A673 (cell line): ENCODE measurements at regions not wholly inside any gene's neighbourhood (a gene's known extent, or its start where the extent isn't known, plus 50 kb on each side); places are given as distances from the start of the nearest gene placed in this dataset.

Source experiments
- BruUV-seq: library from RNA; stranded (reverse); fragments of 400-500 nt; replicated peaks from 2 replicates; lab custom pipeline; 2021; lab: Mats Ljungman, UMichigan
- CTCF ChIA-PET: fragments of 300-600 bp; sonication (Branson Sonifier 250); formaldehyde crosslinking; loops from one replicate; lab custom pipeline; 2022; ENCODE audit warnings: antibody characterized with exemption; lab: Charles Lee
- POLR2A ChIA-PET: fragments of 300-600 bp; sonication (Branson Sonifier 250); formaldehyde crosslinking; loops from one replicate; lab custom pipeline; 2022; ENCODE audit warnings: antibody characterized with exemption; ENCODE audit not compliant: low non-redundant PET; lab: Charles Lee
- DNase-seq: peaks from one replicate; pipeline ENCODE4 v3.0.0-alpha.2; 2015; ENCODE audit warnings: low spot score
- H3K27ac ChIP-seq: fragments of 200-600 bp; sonication (generic); 2 replicates; pipeline ENCODE4 v1.5.1; 2016; ENCODE audit warnings: mixed run types, low read depth, mild to moderate bottlenecking, mixed read lengths, antibody characterized with exemption, low read length; ENCODE audit not compliant: poor library complexity, severe bottlenecking
- H3K27me3 ChIP-seq: fragments of 200-600 bp; sonication (generic); replicated peaks from 2 replicates; pipeline ENCODE4 v1.6.1; 2017; ENCODE audit warnings: mixed run types, low read depth, mild to moderate bottlenecking, mixed read lengths, antibody characterized with exemption, low read length; ENCODE audit not compliant: insufficient read depth, poor library complexity
- H3K36me3 ChIP-seq: fragments of 200-600 bp; sonication (generic); 2 replicates; pipeline ENCODE4 v1.6.1; 2016; ENCODE audit warnings: mixed run types, mild to moderate bottlenecking, mixed read lengths, antibody characterized with exemption, low read length; ENCODE audit not compliant: insufficient read depth, poor library complexity, severe bottlenecking
- H3K4me1 ChIP-seq: fragments of 200-600 bp; sonication (generic); 2 replicates; pipeline ENCODE4 v1.6.1; 2017; ENCODE audit warnings: mixed run types, mild to moderate bottlenecking, mixed read lengths, antibody characterized with exemption, low read length; ENCODE audit not compliant: insufficient read depth, poor library complexity, severe bottlenecking
- H3K4me3 ChIP-seq: fragments of 200-600 bp; sonication (generic); 2 replicates; pipeline ENCODE4 v1.5.1; 2016; ENCODE audit warnings: low read depth, mixed run types, mild to moderate bottlenecking, mixed read lengths, low read length; ENCODE audit not compliant: poor library complexity, severe bottlenecking
- H3K9me3 ChIP-seq: fragments of 200-600 bp; sonication (generic); 2 replicates; pipeline ENCODE4 v1.6.1; 2016; ENCODE audit warnings: mixed run types, low read depth, mild to moderate bottlenecking, mixed read lengths, antibody characterized with exemption, low read length; ENCODE audit not compliant: poor library complexity, severe bottlenecking
- CTCF ChIP-seq: fragments of 300-800, 200-600 bp; sonication (generic); conservative IDR thresholded peaks from 2 replicates; pipeline ENCODE4 v1.5.1; 2017; ENCODE audit warnings: low read depth, mild to moderate bottlenecking, antibody characterized with exemption, low read length, moderate library complexity, mixed read lengths
- EZH2 ChIP-seq: fragments of 200-600 bp; sonication (generic); IDR thresholded peaks from 2 replicates; pipeline ENCODE4 v1.6.1; 2017; ENCODE audit warnings: borderline replicate concordance, low read depth, mild to moderate bottlenecking, mixed read lengths, antibody characterized with exemption, low read length; ENCODE audit not compliant: poor library complexity, severe bottlenecking
- intact Hi-C: fragments of 100-400 bp; cut with micrococcal nuclease; formaldehyde crosslinking; loops from one replicate; pipeline ENCODE4 v1.10.0; 2022; ENCODE audit not compliant: unreplicated experiment

GRCh38 chr12:77679686-77680085 lies 151.0 kb upstream of the NAV3 start:
- ChIA-PET POLR2A (no interaction called here), CTCF (no interaction called here)
- no TSS peak for BruUV-seq
- H3K27ac ChIP-seq, result no peak overlapping the region
- DNase-seq, result no peak
- TF ChIP-seq CTCF (no peak), EZH2 (no peak)
- peaks cover under 1% of the 10 kb centered on the region for H3K4me1 ChIP-seq
- intact Hi-C loops, result loop anchor here (10.0 kb wide), 1 partner anchor 1055 kb away; no protein-coding TSS in a partner anchor
- no peaks in the 10 kb centered on the region for H3K36me3 ChIP-seq
- H3K27me3 ChIP-seq, result no peaks in the 10 kb centered on the region
- H3K4me3 ChIP-seq, result no peak overlapping the region
- H3K9me3 ChIP-seq, result no peaks in the 10 kb centered on the region

GRCh38 chr12:77678621-77679020 lies 152.1 kb upstream of the NAV3 start:
- TF ChIP-seq CTCF, result no peak
- TF ChIP-seq EZH2, result no peak
- DNase-seq, result no peak
- CTCF ChIA-PET, result no interaction called here
- intact Hi-C loops, result no loop called here
- no peaks in the 10 kb centered on the region for H3K4me1 ChIP-seq
- no peaks in the 10 kb centered on the region for H3K9me3 ChIP-seq
- no TSS peak for BruUV-seq
- POLR2A ChIA-PET, result no interaction called here
- no peak overlapping the region for H3K27ac ChIP-seq
- H3K27me3 ChIP-seq, result no peaks in the 10 kb centered on the region
- H3K4me3 ChIP-seq, result no peak overlapping the region
- H3K36me3 ChIP-seq, result no peaks in the 10 kb centered on the region

- Histone ChIP-seq H3K4me3 (no peak overlapping the region), H3K4me1 (no peaks in the 10 kb centered on the region), H3K27ac (no peak overlapping the region), H3K36me3 (no peaks in the 10 kb centered on the region), H3K27me3 (peaks cover 4% of the 10 kb centered on the region), H3K9me3 (no peaks in the 10 kb centered on the region)
- ChIA-PET CTCF (no interaction called here), POLR2A (no interaction called here)
- TF ChIP-seq CTCF, result no peak
- no peak for TF ChIP-seq EZH2
- intact Hi-C loops, result no loop called here
- DNase-seq, result no peak
- no TSS peak for BruUV-seq
Observed at GRCh38 chr12:77667101-77667500, 163.6 kb upstream of the NAV3 start.
